ENCODE measurements at regions not wholly inside any gene's neighbourhood (a gene's known extent, or its start where the extent isn't known, plus 50 kb on each side); places are given as distances from the start of the nearest gene placed in this dataset.

GRCh38 chr7:18151422-18151821 is 123.8 kb upstream of the PRPS1L1 start:
- TF ChIP-seq CTCF (IDR thresholded peaks at IDR 0.05; ENCODE audit: insufficient read depth, low read depth, low read length) (no peak), EZH2 (IDR thresholded peaks at IDR 0.05; ENCODE audit: insufficient read depth, low read length) (no peak)

Measured in astrocyte (in vitro differentiated cells and primary cell).